22Rv1 (cell line): ENCODE measurements at regions not wholly inside any gene's neighbourhood (a gene's known extent, or its start where the extent isn't known, plus 50 kb on each side); places are given as distances from the start of the nearest gene placed in this dataset.

Source experiments
- CTCF ChIP-seq: fragments of 450-650 bp; IDR thresholded peaks from 2 replicates; pipeline ENCODE4 v1.5.1; 2017; ENCODE audit warnings: mild to moderate bottlenecking
- ZFX ChIP-seq: fragments of 450-650 bp; IDR thresholded peaks from 2 replicates; pipeline ENCODE4 v1.6.1; 2017; ENCODE audit warnings: antibody characterized with exemption, borderline replicate concordance

DNA sequence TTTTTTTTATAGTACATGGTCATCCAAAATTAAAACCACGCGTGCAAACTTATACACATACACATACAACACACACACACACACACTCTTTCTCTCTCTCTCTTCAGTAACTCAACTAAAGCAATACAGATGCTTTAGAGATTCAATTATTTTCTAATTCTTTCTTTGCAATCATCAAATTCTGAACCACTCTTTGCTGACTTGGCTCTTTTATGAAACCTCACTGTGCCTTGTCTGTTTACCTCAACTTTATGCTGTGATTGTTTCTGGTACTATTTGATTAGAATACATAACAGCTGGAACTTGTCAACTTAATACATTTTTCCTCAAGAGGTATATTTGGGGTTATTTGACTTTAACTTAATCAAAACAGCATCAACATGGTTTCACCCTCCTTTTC is 1309.7 kb downstream of the ROBO2 start:
- TF ChIP-seq CTCF = no peak
- no peak for TF ChIP-seq ZFX
